ENCODE measurements at regions not wholly inside any gene's neighbourhood (a gene's known extent, or its start where the extent isn't known, plus 50 kb on each side); places are given as distances from the start of the nearest gene placed in this dataset.

- DNase-seq, result no peak
- TF ChIP-seq CTCF (IDR thresholded peaks at IDR 0.05), result no peak
- Histone ChIP-seq H3K4me3 (no peak overlapping the region), H3K27me3 (no peaks in the 10 kb centered on the region), H3K36me3 (no peaks in the 10 kb centered on the region), H3K9me3 (no peaks in the 10 kb centered on the region), H3K9ac (ENCODE audit: low read depth in 2 of 2, low read length in 2 of 2) (no peak overlapping the region), H3K4me1 (no peaks in the 10 kb centered on the region), H3K27ac (no peak overlapping the region)
- intact Hi-C loops (cut with DNase I), result no loop called here
These were observed 440.2 kb downstream of the MBD2 start for GRCh38 chr18:53784253-53784652.

GRCh38 chr18:53780666-53781065 is 443.8 kb downstream of the MBD2 start:
- no peaks in the 10 kb centered on the region for H3K36me3 ChIP-seq
- TF ChIP-seq CTCF (IDR thresholded peaks at IDR 0.05), result no peak
- H3K4me3 ChIP-seq, result no peak overlapping the region
- no peaks in the 10 kb centered on the region for H3K27me3 ChIP-seq
- no peaks in the 10 kb centered on the region for H3K4me1 ChIP-seq
- DNase-seq, result no peak
- H3K9me3 ChIP-seq, result no peaks in the 10 kb centered on the region
- no peak overlapping the region for H3K9ac ChIP-seq (ENCODE audit: low read depth in 2 of 2, low read length in 2 of 2)
- H3K27ac ChIP-seq, result no peak overlapping the region
- intact Hi-C loops (cut with DNase I), result no loop called here

GRCh38 chr18:53772293-53772692 is 452.2 kb downstream of the MBD2 start:
- intact Hi-C loops (cut with DNase I), result no loop called here
- H3K27ac ChIP-seq, result no peak overlapping the region
- no peak for TF ChIP-seq CTCF (IDR thresholded peaks at IDR 0.05)
- DNase-seq, result no peak
- H3K4me1 ChIP-seq, result no peaks in the 10 kb centered on the region
- no peak overlapping the region for H3K4me3 ChIP-seq
- H3K9ac ChIP-seq (ENCODE audit: low read depth in 2 of 2, low read length in 2 of 2), result no peak overlapping the region
- H3K27me3 ChIP-seq, result no peaks in the 10 kb centered on the region
- H3K36me3 ChIP-seq, result no peaks in the 10 kb centered on the region
- H3K9me3 ChIP-seq, result no peaks in the 10 kb centered on the region

GRCh38 chr18:53771664-53772063 is 452.8 kb downstream of the MBD2 start:
- Histone ChIP-seq H3K36me3 (no peaks in the 10 kb centered on the region), H3K9me3 (no peaks in the 10 kb centered on the region), H3K4me1 (no peaks in the 10 kb centered on the region), H3K4me3 (no peak overlapping the region), H3K27ac (no peak overlapping the region), H3K9ac (ENCODE audit: low read depth in 2 of 2, low read length in 2 of 2) (no peak overlapping the region), H3K27me3 (no peaks in the 10 kb centered on the region)
- TF ChIP-seq CTCF (IDR thresholded peaks at IDR 0.05), result no peak
- no peak for DNase-seq
- intact Hi-C loops (cut with DNase I), result no loop called here

GRCh38 chr18:53765211-53765610 is 459.3 kb downstream of the MBD2 start:
- Histone ChIP-seq H3K27me3 (no peaks in the 10 kb centered on the region), H3K27ac (no peak overlapping the region), H3K4me1 (no peaks in the 10 kb centered on the region), H3K9me3 (no peaks in the 10 kb centered on the region), H3K9ac (ENCODE audit: low read depth in 2 of 2, low read length in 2 of 2) (no peak overlapping the region), H3K4me3 (no peak overlapping the region), H3K36me3 (no peaks in the 10 kb centered on the region)
- intact Hi-C loops (cut with DNase I), result no loop called here
- DNase-seq, result no peak
- TF ChIP-seq CTCF (IDR thresholded peaks at IDR 0.05), result no peak

- no peaks in the 10 kb centered on the region for H3K27me3 ChIP-seq
- no peak overlapping the region for H3K4me3 ChIP-seq
- intact Hi-C loops (cut with DNase I), result no loop called here
- DNase-seq, result no peak
- no peaks in the 10 kb centered on the region for H3K4me1 ChIP-seq
- no peaks in the 10 kb centered on the region for H3K9me3 ChIP-seq
- no peak overlapping the region for H3K9ac ChIP-seq (ENCODE audit: low read depth in 2 of 2, low read length in 2 of 2)
- no peaks in the 10 kb centered on the region for H3K36me3 ChIP-seq
- TF ChIP-seq CTCF (IDR thresholded peaks at IDR 0.05), result no peak
- H3K27ac ChIP-seq, result no peak overlapping the region
These were observed 460.4 kb downstream of the MBD2 start for GRCh38 chr18:53764086-53764485.

All from colonic mucosa (tissue), 4 donors.